ENCODE measurements at regions not wholly inside any gene's neighbourhood (a gene's known extent, or its start where the extent isn't known, plus 50 kb on each side); places are given as distances from the start of the nearest gene placed in this dataset.
"Not testable (repeated sequence)": the region's sequence is repeated elsewhere in the genome, so short reads cannot be mapped to it uniquely, and the experiment has no call there.

DNA sequence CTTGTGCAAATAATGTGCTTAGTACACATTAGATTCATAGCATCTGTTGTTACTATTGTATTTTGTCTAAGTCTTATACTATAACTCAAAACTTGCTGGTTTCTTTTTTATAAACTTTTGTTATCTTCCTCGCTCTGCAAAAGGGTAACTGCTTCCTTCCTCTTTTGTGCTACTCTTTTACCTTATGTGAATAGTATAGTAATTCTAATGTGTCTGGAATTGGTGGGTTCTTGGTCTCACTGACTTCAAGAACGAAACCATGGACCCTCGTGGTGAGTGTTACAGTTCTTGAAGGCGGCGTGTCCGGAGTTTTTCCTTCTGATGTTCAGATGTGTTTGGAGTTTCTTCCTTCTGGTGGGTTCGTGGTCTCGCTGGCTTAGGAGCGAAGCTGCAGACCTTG, 563.1 kb upstream of the LUZP2 start:
- TF ChIP-seq POLR2A (IDR thresholded peaks at IDR 0.05) (no peak), POLR2AphosphoS5 (IDR thresholded peaks at IDR 0.05; ENCODE audit: insufficient read depth in 1 of 2, low read depth in 1 of 2) (no peak)
- TF ChIP-seq, protein P1, sequence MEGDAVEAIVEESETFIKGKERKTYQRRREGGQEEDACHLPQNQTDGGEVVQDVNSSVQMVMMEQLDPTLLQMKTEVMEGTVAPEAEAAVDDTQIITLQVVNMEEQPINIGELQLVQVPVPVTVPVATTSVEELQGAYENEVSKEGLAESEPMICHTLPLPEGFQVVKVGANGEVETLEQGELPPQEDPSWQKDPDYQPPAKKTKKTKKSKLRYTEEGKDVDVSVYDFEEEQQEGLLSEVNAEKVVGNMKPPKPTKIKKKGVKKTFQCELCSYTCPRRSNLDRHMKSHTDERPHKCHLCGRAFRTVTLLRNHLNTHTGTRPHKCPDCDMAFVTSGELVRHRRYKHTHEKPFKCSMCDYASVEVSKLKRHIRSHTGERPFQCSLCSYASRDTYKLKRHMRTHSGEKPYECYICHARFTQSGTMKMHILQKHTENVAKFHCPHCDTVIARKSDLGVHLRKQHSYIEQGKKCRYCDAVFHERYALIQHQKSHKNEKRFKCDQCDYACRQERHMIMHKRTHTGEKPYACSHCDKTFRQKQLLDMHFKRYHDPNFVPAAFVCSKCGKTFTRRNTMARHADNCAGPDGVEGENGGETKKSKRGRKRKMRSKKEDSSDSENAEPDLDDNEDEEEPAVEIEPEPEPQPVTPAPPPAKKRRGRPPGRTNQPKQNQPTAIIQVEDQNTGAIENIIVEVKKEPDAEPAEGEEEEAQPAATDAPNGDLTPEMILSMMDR (IDR thresholded peaks at IDR 0.05), result no peak
- no peak overlapping the region for H3K27ac ChIP-seq
- H3K27me3 ChIP-seq, result no peaks in the 10 kb centered on the region
- no peaks in the 10 kb centered on the region for H3K4me1 ChIP-seq
- intact Hi-C loops (cut with DNase I), result no loop called here
- DNase-seq (ENCODE audit: extremely low spot score in 2 of 2), result no peak
- H3K36me3 ChIP-seq, result no peaks in the 10 kb centered on the region
- no peaks in the 10 kb centered on the region for H3K9me3 ChIP-seq
- no peak overlapping the region for H3K4me3 ChIP-seq

- not testable (repeated sequence) for DNase-seq (ENCODE audit: extremely low spot score in 2 of 2)
Measured at GRCh38 chr11:23934671-23935270, 562.1 kb upstream of the LUZP2 start.

DNA sequence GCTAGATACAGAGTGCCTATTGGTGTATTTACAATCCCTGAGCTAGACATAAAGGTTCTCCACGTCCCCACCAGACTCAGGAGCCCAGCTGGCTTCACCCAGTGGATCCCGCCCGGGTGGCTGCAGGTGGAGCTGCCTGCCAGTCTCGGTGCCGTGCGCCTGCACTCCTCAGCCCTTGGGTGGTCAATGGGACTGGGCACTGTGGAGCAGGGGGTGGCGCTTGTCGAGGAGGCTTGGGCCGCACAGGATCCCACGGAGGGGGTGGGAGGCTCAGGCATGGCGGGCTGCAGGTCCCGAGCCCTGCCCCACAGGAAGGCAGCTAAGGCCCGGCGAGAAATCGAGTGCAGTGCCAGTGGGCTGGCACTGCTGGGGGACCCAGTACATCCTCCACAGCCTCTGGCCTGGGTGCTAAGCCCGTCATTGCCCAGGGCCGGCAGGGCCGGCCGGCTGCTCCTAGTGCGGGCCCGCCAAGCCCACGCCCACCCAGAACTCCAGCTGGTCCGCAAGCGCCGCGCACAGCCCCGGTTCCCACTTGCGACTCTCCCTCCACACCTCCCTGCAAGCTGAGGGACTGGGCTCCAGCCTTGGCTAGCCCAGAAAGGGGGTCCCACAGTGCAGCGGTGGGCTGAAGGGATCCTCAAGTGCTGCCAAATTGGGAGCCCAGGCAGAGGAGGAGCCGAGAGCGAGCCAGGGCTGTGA, 554.6 kb upstream of the LUZP2 start:
- H3K4me1 ChIP-seq; H3K9me3 ChIP-seq; DNase-seq (ENCODE audit: extremely low spot score in 2 of 2); intact Hi-C loops (cut with DNase I); H3K36me3 ChIP-seq; H3K27ac ChIP-seq; H3K27me3 ChIP-seq; H3K4me3 ChIP-seq: not testable (repeated sequence)

More at GRCh38 chr11:23934671-23935270, 562.1 kb upstream of the LUZP2 start:
- H3K27ac ChIP-seq; H3K27me3 ChIP-seq; H3K36me3 ChIP-seq; intact Hi-C loops (cut with DNase I); H3K4me3 ChIP-seq; H3K9me3 ChIP-seq; H3K4me1 ChIP-seq: not testable (repeated sequence)

DNA sequence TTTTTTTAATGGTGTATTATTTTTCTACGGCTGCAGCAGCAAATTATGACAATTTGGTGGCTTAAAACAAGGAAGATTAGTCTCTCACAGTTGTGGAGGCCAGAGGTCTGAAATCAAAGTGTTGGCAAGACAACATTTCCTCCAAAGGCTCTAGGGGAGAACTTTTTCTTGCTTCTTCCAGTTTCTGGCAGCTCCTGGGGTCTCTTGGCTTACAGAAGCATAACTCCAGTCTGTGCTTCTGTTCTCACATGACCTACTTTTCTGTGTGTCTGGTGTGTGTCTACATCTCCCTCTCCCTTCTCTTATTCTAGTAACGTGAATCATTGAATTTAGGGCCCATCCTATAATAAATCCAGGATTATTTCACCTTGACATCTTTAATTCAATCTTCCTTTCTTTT, 551.9 kb upstream of the LUZP2 start:
- H3K4me3 ChIP-seq, result no peak overlapping the region
- H3K4me1 ChIP-seq, result no peaks in the 10 kb centered on the region
- intact Hi-C loops (cut with DNase I), result no loop called here
- H3K36me3 ChIP-seq, result no peaks in the 10 kb centered on the region
- no peak for DNase-seq (ENCODE audit: extremely low spot score in 2 of 2)
- H3K9me3 ChIP-seq, result no peaks in the 10 kb centered on the region
- no peak overlapping the region for H3K27ac ChIP-seq
- H3K27me3 ChIP-seq, result no peaks in the 10 kb centered on the region
- TF ChIP-seq, protein P1 (IDR thresholded peaks at IDR 0.05), result no peak
- TF ChIP-seq POLR2AphosphoS5 (IDR thresholded peaks at IDR 0.05; ENCODE audit: insufficient read depth in 1 of 2, low read depth in 1 of 2) (no peak), POLR2A (IDR thresholded peaks at IDR 0.05) (no peak)

DNA sequence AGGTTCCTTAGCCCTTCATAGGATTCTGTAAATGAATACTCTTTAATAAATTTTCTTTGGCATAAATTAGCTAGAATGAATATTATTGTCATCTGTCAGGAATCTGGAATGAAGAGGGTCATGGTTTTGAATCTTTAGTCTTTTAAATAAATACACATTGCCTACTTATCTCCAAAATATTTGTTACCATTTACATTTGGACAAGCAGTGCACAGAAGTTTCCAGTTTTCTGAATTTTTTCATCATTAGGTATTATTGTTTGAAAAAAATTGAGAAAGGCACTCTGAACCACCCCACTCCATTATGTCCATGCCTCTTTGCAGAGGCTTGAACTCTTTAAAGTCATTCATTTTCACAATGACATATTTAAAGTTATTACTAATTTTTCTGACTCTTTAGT, 549.0 kb upstream of the LUZP2 start:
- intact Hi-C loops (cut with DNase I), result no loop called here
- H3K4me1 ChIP-seq, result no peaks in the 10 kb centered on the region
- no peak overlapping the region for H3K27ac ChIP-seq
- H3K4me3 ChIP-seq, result no peak overlapping the region
- H3K36me3 ChIP-seq, result no peaks in the 10 kb centered on the region
- no peaks in the 10 kb centered on the region for H3K27me3 ChIP-seq
- TF ChIP-seq POLR2AphosphoS5 (IDR thresholded peaks at IDR 0.05; ENCODE audit: insufficient read depth in 1 of 2, low read depth in 1 of 2), result no peak
- TF ChIP-seq, protein P1 (IDR thresholded peaks at IDR 0.05), result no peak
- no peak for TF ChIP-seq POLR2A (IDR thresholded peaks at IDR 0.05)
- DNase-seq (ENCODE audit: extremely low spot score in 2 of 2), result no peak
- H3K9me3 ChIP-seq, result no peaks in the 10 kb centered on the region

DNA sequence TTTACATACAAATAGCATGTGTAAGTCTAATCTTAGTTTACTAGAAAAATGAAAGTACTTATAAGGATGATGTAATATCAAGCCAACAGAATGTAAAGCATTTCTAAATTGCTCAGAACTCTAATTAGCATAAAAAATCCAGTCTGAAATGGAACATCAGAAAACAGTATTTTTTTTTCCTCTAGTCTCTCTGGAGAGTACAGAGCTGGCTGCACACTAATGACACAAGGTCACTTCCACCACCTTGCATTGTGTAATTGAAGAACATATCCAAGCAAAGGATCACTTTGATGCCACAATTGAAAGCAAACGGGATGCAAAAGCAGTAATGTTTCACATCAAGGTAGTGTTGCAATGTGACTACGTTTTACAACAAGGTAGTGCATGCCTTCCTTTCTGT, 548.0 kb upstream of the LUZP2 start:
- TF ChIP-seq POLR2A (IDR thresholded peaks at IDR 0.05), result no peak
- TF ChIP-seq POLR2AphosphoS5 (IDR thresholded peaks at IDR 0.05; ENCODE audit: insufficient read depth in 1 of 2, low read depth in 1 of 2), result no peak
- TF ChIP-seq, protein P1 (IDR thresholded peaks at IDR 0.05), result no peak
- Histone ChIP-seq H3K27ac (no peak overlapping the region), H3K36me3 (no peaks in the 10 kb centered on the region), H3K9me3 (no peaks in the 10 kb centered on the region), H3K27me3 (no peaks in the 10 kb centered on the region), H3K4me1 (no peaks in the 10 kb centered on the region), H3K4me3 (no peak overlapping the region)
- no peak for DNase-seq (ENCODE audit: extremely low spot score in 2 of 2)
- intact Hi-C loops (cut with DNase I), result no loop called here
